HG02870 (cell line): ENCODE measurements at regions not wholly inside any gene's neighbourhood (a gene's known extent, or its start where the extent isn't known, plus 50 kb on each side); places are given as distances from the start of the nearest gene placed in this dataset.
"Not testable (repeated sequence)": the region's sequence is repeated elsewhere in the genome, so short reads cannot be mapped to it uniquely, and the experiment has no call there.

ENCODE experiments used
- ATAC-seq: cut with Tn5 transposase; IDR thresholded peaks from one replicate; pipeline ENCODE4 v1.9.1; 2021; ENCODE audit warnings: mild to moderate bottlenecking, moderate library complexity; ENCODE audit not compliant: unreplicated experiment

DNA sequence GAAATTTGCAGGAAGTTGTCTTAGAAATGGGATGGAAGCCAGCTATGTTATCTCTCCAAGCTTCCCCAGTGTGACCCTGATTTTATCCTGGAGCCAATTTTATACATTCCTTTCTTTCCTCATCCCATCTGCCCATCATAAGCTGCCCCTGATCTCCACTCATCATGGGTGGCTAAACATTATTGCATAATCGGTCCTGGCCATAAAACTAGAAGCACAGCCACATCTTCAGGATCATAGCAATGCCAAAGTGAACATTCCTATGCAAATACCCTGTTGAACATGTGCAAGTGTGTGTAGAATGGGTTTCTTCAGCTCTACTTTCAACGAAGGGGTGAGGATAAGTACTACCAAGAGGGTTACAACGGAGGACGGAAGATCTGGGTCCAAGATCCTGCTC, 50.6 kb upstream of the COG2 start:
- no peak for ATAC-seq

GRCh38 chr1:230589951-230590350, 52.3 kb upstream of the COG2 start:
- ATAC-seq: no peak

- ATAC-seq: no peak
Measured at GRCh38 chr1:230588323-230588746, 53.9 kb upstream of the COG2 start.

DNA sequence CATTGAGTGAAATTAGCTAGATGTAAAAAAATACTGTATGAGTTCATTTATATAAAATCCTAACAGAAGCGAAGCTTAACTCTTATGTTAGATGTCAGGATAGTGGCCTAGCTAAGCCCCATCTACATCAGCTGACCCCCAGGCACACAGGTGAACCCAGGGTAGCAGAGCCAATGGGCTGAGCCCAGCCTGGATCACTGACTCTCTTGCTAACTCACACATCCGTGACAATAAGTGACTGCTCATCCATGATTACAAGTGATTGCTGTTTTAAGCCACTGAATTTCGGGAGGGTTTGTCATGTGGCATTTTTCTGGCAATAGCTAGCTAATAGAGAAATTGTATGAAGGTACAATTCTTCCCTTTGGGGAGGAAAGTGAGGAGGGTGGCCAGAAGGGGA, 55.2 kb upstream of the COG2 start:
- no peak for ATAC-seq

DNA sequence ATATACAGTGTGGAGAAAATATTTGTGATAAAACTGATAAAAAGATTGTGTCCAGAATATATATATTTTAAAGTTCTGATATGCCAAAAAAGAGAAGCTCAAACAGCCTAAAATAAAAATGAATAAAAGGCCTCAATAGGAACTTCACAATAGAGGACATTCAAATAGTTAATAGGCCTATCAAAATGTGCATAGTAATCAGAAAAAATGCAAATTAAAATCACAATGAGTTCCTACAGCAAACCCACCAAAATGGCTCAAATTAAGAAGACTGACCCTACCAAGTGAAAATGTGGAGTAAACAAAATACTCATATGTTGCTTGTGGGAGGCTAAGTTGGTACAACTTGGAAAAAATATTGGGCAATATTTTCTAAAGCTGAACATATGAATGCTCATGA, 57.6 kb upstream of the COG2 start:
- no peak for ATAC-seq

DNA sequence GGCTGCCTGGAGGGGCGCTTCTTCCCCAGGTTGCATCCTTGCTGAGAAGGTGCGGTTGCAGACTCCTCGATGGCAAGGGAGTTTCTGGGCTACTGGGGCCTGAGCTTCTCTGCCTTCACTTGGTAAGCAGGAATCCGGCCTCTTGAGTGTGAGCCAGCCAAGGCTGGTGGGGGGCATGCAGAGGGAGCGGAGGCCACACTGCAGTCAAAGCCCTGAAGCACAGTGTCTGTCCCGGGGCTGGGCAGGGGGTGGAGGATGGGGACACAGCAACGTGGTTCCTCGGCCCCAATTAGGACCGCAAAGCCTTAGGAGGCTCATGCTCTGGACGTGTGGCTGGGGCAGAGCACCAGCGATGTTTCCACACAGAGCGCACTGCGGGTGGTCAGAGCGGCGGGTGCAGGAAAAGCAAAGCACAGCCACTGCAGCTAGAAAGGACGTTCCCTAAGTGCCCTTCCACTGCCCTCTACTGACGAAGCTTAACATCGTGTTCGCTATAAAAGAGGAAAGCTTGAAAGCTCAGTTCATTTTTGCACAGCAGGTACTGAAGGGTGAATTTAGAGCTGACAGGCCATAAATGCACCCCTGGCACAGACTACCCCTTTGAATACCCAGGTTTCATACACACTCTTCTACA, 60.7 kb upstream of the COG2 start:
- ATAC-seq: no peak

DNA sequence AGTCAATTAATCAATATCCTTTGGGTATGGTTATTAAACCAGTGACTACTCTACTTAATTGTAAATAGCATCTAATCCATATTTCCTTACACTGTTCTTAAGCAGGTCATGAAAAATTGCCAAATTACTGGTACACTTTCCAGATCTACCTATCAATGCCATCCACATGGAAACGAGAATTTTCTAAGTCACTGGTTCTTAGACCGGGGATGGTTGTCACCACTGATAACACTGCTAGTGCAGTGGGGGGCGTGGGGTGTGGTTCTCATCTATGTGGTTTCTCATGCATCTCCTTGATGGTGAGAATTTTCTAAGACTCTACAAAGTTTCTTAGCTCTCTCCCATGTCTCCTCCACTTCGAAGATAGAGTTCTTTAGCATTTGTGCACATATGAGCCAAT, 63.7 kb upstream of the COG2 start:
- no peak for ATAC-seq

DNA sequence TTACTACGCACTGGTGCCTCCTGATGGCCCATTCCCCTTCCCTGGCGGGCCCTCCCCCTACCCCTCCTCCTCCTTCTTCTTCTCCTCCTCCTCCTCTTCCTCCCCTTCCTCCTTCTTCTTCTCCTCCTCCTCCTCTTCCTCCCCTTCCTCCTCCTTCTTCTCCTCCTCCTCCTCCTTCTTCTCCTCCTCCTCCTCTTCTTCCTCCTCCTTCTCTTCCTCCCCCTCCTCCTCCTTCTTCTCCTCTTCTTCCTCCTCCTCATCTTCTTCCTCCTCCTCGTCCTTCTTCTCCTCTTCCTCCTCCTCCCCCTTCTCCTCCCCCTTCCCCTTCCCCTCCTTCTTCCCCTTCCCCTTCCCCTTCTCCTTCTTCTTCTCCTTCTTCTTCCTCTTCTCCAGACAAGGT, 64.7 kb upstream of the COG2 start:
- ATAC-seq: no peak

GRCh38 chr1:230575886-230576500, 66.3 kb upstream of the COG2 start:
- no peak for ATAC-seq

- ATAC-seq: no peak
Measured at GRCh38 chr1:230574502-230574901, 67.8 kb upstream of the COG2 start.

GRCh38 chr1:230573658-230574057, 68.6 kb upstream of the COG2 start:
- ATAC-seq: no peak

- ATAC-seq: no peak
Measured at GRCh38 chr1:230572121-230573105, 69.9 kb upstream of the COG2 start.

DNA sequence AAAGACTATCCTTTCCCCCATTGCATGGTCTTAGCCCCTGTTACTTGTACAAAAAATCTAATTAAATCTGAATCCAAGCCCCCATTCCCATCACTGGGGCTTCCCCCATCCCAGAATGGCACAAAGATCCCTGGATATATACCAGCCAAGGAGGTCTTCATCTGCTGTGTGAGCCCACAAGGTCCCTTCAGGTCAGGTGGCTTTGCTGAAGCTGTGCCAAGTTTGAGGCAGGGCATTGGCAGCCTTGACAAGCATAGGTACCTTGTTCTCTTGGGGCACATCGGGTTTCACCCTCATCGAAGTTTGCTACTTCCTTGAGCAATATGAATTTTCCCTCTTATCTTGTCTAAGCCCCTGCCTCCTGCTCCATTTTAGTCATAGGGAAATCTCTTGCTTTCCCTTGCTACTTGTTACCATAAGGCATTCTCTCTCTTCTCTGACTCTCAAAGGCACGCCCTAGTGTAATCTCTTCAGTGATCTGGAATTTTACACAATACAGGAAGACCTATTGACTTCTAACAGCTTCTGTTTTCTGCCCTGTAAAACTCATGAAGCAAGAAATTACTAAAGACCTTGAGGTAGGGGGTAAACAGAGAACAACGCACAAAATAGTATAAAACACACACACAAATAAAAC, 71.4 kb upstream of the COG2 start:
- no peak for ATAC-seq

- ATAC-seq: no peak
Measured at GRCh38 chr1:230569201-230569600, 73.1 kb upstream of the COG2 start.

- no peak for ATAC-seq
Measured at GRCh38 chr1:230568676-230569075, 73.6 kb upstream of the COG2 start.

DNA sequence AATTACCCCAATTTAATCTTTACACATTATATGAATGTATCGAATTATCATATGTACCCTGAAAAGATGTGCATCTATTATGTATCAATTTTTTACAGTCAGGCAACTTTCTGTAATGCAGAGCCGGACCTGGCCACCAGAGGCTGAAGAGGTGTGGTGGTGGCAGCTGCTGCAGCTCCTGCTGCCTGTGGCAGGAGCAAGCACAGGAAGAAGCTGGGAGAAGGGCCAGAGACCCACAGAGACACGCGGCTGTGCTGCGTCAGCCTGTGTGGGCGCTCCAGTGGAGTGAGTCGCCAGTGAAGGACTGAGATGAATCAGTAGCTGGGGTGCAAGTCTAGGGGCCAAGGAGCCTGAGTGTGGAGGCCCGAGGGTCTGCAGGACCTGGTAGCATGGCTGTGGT, 74.3 kb upstream of the COG2 start:
- no peak for ATAC-seq

GRCh38 chr1:230567221-230567575, 75.1 kb upstream of the COG2 start:
- ATAC-seq: no peak

GRCh38 chr1:230566532-230567220, 75.6 kb upstream of the COG2 start:
- ATAC-seq: not testable (repeated sequence)

GRCh38 chr1:230565141-230565540, 77.1 kb upstream of the COG2 start:
- ATAC-seq: no peak

DNA sequence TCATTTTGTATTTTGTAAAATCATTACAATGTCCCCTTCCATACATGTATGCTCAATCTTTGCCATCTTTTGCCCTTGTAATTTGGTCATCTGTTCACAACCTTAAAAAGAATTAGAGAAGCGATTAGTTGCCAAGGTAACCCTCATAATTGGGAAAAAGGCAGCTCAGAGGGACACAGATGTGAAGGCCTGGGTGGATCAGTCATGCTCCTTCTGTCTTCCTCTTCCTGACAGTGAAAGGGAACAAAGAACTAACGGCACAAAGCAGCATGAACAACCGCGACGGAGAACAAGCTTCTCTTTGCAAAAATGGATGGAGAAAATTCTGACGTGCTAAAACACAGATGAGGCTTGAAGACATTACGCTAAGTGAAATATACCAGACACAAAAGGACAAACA, 78.7 kb upstream of the COG2 start:
- no peak for ATAC-seq

DNA sequence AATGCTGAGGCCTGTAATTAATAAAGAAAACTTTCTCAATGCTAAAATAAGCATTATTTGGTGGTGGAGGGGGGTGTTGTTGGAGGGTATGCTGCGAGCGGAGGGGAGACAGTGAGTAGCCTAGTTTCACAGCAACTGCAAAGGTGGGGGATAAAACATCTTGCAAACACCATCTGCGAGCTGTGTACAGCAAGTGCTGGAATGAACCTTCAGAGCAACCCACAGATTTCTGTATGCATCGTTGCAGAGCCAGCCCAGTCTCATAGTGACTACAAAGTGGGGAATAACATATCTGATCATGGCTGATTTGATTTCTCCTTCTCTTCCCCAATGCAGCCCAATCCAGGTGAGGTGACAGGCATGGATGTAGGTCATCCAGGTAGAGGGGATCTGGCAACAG, 80.7 kb upstream of the COG2 start:
- ATAC-seq: no peak
